Spinal cord (tissue), 9 donors: ENCODE measurements at regions not wholly inside any gene's neighbourhood (a gene's known extent, or its start where the extent isn't known, plus 50 kb on each side); places are given as distances from the start of the nearest gene placed in this dataset.

Experiments used
- DNase-seq, 6 donors: peaks; one replicate each; pipeline versions ENCODE4 v3.0.0 to v3.0.0-alpha.2; 2013 to 2015; ENCODE audit warnings: low spot score in 6 of 6, low read depth in 4 of 6
- H3K27ac ChIP-seq: one replicate; pipeline ENCODE4 v1.5.1; 2013; ENCODE audit warnings: low read depth, low read length, control low read depth
- H3K27me3 ChIP-seq: one replicate; pipeline ENCODE4 v1.6.1; 2013; ENCODE audit warnings: low read length; ENCODE audit not compliant: control insufficient read depth, insufficient read depth
- H3K36me3 ChIP-seq: one replicate; pipeline ENCODE4 v1.6.1; 2013; ENCODE audit warnings: low read length; ENCODE audit not compliant: control insufficient read depth, insufficient read depth
- H3K4me1 ChIP-seq: one replicate; pipeline ENCODE4 v1.6.1; 2013; ENCODE audit warnings: low read length; ENCODE audit not compliant: control insufficient read depth, insufficient read depth
- H3K4me3 ChIP-seq: one replicate; pipeline ENCODE4 v1.5.1; 2013; ENCODE audit warnings: low read depth, low read length, control low read depth
- H3K9me3 ChIP-seq: one replicate; pipeline ENCODE4 v1.6.1; 2013; ENCODE audit warnings: low read length; ENCODE audit not compliant: control insufficient read depth, insufficient read depth
- WGBS: methylation state at CpG from one replicate; pipeline ENCODE4 v1.1.5; 2013; ENCODE audit warnings: missing lambda C conversion rate; ENCODE audit not compliant: insufficient coverage; 5-methylcytosine and 5-hydroxymethylcytosine counted together
- donor health status: healthy.

- Histone ChIP-seq H3K4me3 (no peak overlapping the region), H3K27ac (no peak overlapping the region), H3K27me3 (no peaks in the 10 kb centered on the region), H3K9me3 (no peaks in the 10 kb centered on the region), H3K36me3 (no peaks in the 10 kb centered on the region), H3K4me1 (no peaks in the 10 kb centered on the region)
- WGBS, result 100% methylated on average over 1 of the region's 2 CpGs
- no peak for DNase-seq
Observed at GRCh38 chr6:19547507-19547906, 289.7 kb upstream of the ID4 start.

DNA sequence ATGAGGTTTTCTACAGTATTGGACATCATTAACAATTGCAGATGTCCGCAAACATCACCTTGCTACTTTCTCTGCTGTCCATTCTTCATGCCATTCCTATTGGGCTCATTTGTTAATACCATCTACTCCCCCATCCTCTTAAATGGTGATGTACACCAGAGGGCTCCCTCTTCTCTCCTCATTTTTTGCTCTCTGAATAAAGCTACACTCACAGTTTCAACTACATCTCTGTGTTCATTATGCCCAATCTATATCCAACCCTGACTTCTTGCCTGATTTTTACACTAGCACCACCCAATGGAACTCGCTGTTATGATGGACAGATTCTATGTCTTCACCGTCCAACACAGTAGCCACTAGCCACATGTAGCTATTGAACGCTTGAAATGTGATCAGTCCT is 288.1 kb upstream of the ID4 start:
- no peak for DNase-seq
- Histone ChIP-seq H3K27ac (no peak overlapping the region), H3K36me3 (no peaks in the 10 kb centered on the region), H3K4me1 (no peaks in the 10 kb centered on the region), H3K4me3 (no peak overlapping the region), H3K27me3 (no peaks in the 10 kb centered on the region), H3K9me3 (no peaks in the 10 kb centered on the region)
- 94% methylated on average over 2 of the region's 4 CpGs for WGBS

- Histone ChIP-seq H3K9me3 (no peaks in the 10 kb centered on the region), H3K27me3 (no peaks in the 10 kb centered on the region), H3K4me1 (peaks cover 3% of the 10 kb centered on the region), H3K36me3 (no peaks in the 10 kb centered on the region), H3K4me3 (no peak overlapping the region), H3K27ac (no peak overlapping the region)
- peak in 2 of 6 donors; percentile 42 to 58 for DNase-seq
- 80% methylated on average over 1 of the region's 2 CpGs for WGBS
Observed at GRCh38 chr6:19550380-19550779, 286.8 kb upstream of the ID4 start.

DNA sequence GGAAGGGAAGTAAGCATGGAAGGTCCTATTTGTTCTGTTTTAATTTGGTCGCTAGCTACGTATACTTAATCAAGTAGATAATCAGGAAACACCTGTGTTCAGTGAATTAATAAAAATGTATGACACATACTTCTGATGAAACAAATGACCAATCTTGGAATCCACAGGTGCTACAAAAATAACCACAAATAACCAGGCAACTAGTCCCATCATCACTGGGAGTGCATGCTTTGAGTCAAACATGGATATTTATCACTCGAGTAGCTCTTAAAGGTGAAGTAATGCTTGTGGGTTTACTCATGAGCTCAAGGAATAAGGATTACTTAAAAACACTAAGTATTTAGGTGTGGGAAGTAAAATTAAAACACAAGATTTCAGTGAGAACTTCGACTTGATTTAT is 285.6 kb upstream of the ID4 start:
- Histone ChIP-seq H3K27me3 (no peaks in the 10 kb centered on the region), H3K27ac (no peak overlapping the region), H3K4me1 (peaks cover 3% of the 10 kb centered on the region), H3K36me3 (no peaks in the 10 kb centered on the region), H3K4me3 (no peak overlapping the region), H3K9me3 (no peaks in the 10 kb centered on the region)
- no CpG with 5 or more reads among the region's 4 CpGs for WGBS
- DNase-seq, result no peak

GRCh38 chr6:19552076-19552475 is 285.1 kb upstream of the ID4 start:
- no peaks in the 10 kb centered on the region for H3K27me3 ChIP-seq
- H3K36me3 ChIP-seq, result no peaks in the 10 kb centered on the region
- no peak overlapping the region for H3K27ac ChIP-seq
- H3K9me3 ChIP-seq, result no peaks in the 10 kb centered on the region
- peaks cover 3% of the 10 kb centered on the region for H3K4me1 ChIP-seq
- no peak overlapping the region for H3K4me3 ChIP-seq
- no peak for DNase-seq
- WGBS, result no CpG with 5 or more reads among the region's 3 CpGs

DNA sequence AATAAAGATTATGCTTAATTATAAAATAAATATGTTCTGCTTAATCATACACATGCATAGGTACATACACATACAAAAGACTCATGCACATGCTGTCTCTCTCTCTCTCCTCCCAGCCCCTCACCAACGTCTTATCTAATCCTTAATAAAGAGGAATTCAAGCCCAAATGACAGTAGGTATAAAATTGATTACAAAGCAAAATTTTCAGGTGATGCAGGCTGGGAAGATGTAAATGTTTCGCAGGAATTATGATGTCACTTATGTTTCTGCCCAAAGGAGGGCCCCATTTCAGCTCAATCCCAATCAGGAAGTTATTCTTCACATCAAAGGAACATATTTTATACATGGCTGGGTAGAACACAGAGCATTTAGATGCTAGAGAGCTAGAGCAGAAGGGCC is 284.6 kb upstream of the ID4 start:
- Histone ChIP-seq H3K36me3 (no peaks in the 10 kb centered on the region), H3K9me3 (no peaks in the 10 kb centered on the region), H3K27ac (no peak overlapping the region), H3K4me1 (peaks cover 3% of the 10 kb centered on the region), H3K27me3 (no peaks in the 10 kb centered on the region), H3K4me3 (no peak overlapping the region)
- WGBS, result no CpG with 5 or more reads among the region's 2 CpGs
- no peak for DNase-seq

DNA sequence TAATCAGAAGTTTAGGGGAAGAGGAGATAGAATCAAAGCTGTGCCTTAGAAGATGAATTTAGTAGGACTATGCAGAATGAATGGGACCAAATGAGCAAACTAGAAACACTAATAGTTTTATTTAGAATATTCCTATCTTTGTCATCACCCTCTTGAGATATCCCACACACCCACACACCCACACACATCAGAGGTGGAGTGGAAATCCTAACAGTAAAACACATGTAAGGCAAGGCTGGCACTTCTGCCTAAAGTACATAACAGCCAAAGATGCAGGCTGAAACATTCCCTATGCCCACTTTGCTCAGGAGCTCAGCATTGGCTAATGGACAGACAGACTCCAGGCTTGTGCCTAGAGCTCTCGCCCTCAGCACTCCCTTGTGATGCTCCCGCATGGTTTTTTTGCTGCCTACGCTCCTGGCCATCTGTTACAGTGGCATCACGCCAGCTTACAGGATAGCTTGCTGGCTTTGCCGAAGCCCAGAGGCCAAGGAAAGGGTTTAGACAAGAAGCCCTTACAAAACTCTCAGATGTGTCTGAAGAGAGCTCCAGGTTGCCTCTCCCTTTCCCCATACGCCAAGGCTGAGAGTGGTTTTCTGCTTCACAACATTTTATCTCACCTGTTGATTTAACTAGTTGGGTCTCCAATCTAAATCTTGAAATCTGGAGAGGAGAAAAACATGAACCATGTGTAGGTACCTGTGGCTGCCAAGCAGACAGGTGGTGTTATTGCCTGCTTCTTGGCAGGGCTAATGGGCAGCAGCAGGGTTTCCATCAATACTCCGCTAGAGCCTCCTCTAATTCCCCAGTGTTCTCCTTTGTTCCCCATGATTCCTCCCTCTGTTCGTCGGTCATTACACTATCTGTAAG is 282.6 kb upstream of the ID4 start:
- no peak overlapping the region for H3K27ac ChIP-seq

DNA sequence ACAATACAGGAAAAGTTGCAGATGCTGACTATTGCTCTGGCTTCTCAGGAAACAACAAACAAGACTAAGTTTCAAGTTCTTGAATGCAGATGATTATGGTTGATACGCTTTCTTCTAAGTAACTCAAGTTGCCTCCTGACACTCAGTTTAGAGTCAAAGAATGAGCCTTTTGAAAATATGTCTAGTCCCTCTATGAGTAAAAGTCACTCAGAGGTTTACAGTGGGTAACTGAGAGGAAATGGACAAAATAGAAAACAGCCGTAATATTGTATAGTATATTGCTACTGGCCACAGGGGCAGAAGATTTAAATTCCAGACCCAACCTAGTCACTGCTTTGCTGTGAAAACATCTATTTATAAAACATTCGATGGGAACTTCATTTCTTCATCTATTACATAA is 280.0 kb upstream of the ID4 start:
- Histone ChIP-seq H3K27ac (no peak overlapping the region), H3K4me1 (peaks cover 3% of the 10 kb centered on the region), H3K9me3 (no peaks in the 10 kb centered on the region), H3K4me3 (no peak overlapping the region), H3K36me3 (no peaks in the 10 kb centered on the region), H3K27me3 (no peaks in the 10 kb centered on the region)
- WGBS, result 100% methylated on average over 1 of the region's 3 CpGs
- no peak for DNase-seq

More for the DNA sequence above, 282.6 kb upstream of the ID4 start:
- no peaks in the 10 kb centered on the region for H3K9me3 ChIP-seq
- peaks cover 3% of the 10 kb centered on the region for H3K4me1 ChIP-seq
- no peak overlapping the region for H3K4me3 ChIP-seq
- DNase-seq, result peak in 3 of 6 donors; percentile 23 to 87 (median 85)
- no peaks in the 10 kb centered on the region for H3K36me3 ChIP-seq
- no peaks in the 10 kb centered on the region for H3K27me3 ChIP-seq
- 46% methylated on average over 5 of the region's 9 CpGs for WGBS

- whole genome bisulfite sequencing, result 75% methylated on average over 2 of the region's 2 CpGs
Observed at GRCh38 chr6:19558201-19558600, 279.0 kb upstream of the ID4 start.

GRCh38 chr6:19558934-19559333 is 278.2 kb upstream of the ID4 start:
- no peak for DNase-seq
- Histone ChIP-seq H3K27me3 (no peaks in the 10 kb centered on the region), H3K4me3 (no peak overlapping the region), H3K4me1 (peaks cover 3% of the 10 kb centered on the region), H3K27ac (no peak overlapping the region), H3K9me3 (no peaks in the 10 kb centered on the region), H3K36me3 (no peaks in the 10 kb centered on the region)
- 90% methylated on average over 2 of the region's 2 CpGs for WGBS

More at GRCh38 chr6:19558201-19558600, 279.0 kb upstream of the ID4 start:
- DNase-seq, result peak in 2 of 6 donors; percentile 21 to 79
- no peaks in the 10 kb centered on the region for H3K9me3 ChIP-seq
- no peaks in the 10 kb centered on the region for H3K36me3 ChIP-seq
- no peak overlapping the region for H3K4me3 ChIP-seq
- no peak overlapping the region for H3K27ac ChIP-seq
- H3K4me1 ChIP-seq, result peaks cover 3% of the 10 kb centered on the region
- no peaks in the 10 kb centered on the region for H3K27me3 ChIP-seq
